ENCODE measurements at regions not wholly inside any gene's neighbourhood (a gene's known extent, or its start where the extent isn't known, plus 50 kb on each side); places are given as distances from the start of the nearest gene placed in this dataset.

DNA sequence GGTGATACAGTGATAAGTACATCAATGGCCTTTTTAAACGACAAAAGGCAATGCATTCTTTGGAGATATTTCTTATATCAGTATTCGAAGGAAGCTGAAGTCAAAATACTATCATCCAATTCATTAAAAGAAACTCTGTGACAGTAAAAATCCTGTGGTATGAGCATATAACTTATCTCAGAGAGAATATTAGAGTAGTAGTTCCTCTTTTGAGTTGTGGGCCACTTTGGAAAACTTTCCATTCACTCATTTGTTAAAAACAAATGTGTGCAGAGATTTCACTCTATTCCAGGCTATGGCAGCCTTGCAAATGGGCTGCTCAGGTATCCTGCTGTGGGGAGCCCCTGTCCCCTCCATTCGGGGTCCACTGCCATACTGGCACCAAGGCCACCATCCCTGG lies 55.3 kb upstream of the ZNF438 start:
- BruUV-seq (replicated peaks), result no TSS peak
- no peak for ATAC-seq
- Histone ChIP-seq H4K20me1 (ENCODE audit: insufficient read depth) (no peaks in the 10 kb centered on the region), H3K4me2 (ENCODE audit: low read length) (no peak overlapping the region), H3K9me3 (ENCODE audit: control insufficient read depth in 1 of 2, insufficient read depth in 1 of 2, low read depth in 1 of 2, low read length in 2 of 2) (no peaks in the 10 kb centered on the region), H3K27me3 (ENCODE audit: insufficient read depth, low read length) (no peaks in the 10 kb centered on the region), H3K4me3 (replicated peaks in 1 of 2; ENCODE audit: low read depth in 1 of 2, low read length in 2 of 2) (no peak overlapping the region), H2AFZ (ENCODE audit: low read depth, low read length, poor library complexity, severe bottlenecking) (no peak overlapping the region), H3K9ac (ENCODE audit: low read length) (no peak overlapping the region), H3K27ac (ENCODE audit: low read depth, low read length) (no peak overlapping the region), H3K4me1 (ENCODE audit: control insufficient read depth in 1 of 2, insufficient read depth in 2 of 2, low read length in 2 of 2) (peaks cover 0 to 7% of the 10 kb centered on the region in 2 experiments; a peak in 3 of 4 replicates), H3K9me2 (ENCODE audit: insufficient read depth) (no peaks in the 10 kb centered on the region; the same call in 1 of the 2 replicates), H3K36me3 (ENCODE audit: control insufficient read depth in 1 of 2, insufficient read depth in 2 of 2, low read length in 2 of 2) (no peaks in the 10 kb centered on the region), H3K79me2 (ENCODE audit: insufficient read depth, low read length) (no peaks in the 10 kb centered on the region)
- intact Hi-C loops (cut with micrococcal nuclease), result no loop called here
- ChIA-PET CTCF (no interaction called here), POLR2A (no interaction called here), RAD21 (ENCODE audit: low non-redundant PET in 1 of 2, low total read pairs in 2 of 2, uncharacterized antibody in 2 of 2, unreplicated experiment in 2 of 2) (no interaction called here)
- TF ChIP-seq, protein P1, sequence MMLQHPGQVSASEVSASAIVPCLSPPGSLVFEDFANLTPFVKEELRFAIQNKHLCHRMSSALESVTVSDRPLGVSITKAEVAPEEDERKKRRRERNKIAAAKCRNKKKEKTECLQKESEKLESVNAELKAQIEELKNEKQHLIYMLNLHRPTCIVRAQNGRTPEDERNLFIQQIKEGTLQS (IDR thresholded peaks at IDR 0.05), result no peak
- no peak for TF ChIP-seq SIN3A (IDR thresholded peaks at IDR 0.05; ENCODE audit: low read depth)
- no peak for TF ChIP-seq TCF7L2 (IDR thresholded peaks at IDR 0.05; ENCODE audit: borderline replicate concordance, extremely low read depth, insufficient read depth, insufficient read length)
- no peak for TF ChIP-seq EZH2phosphoT487 (IDR thresholded peaks at IDR 0.05; ENCODE audit: borderline replicate concordance)
- no peak for TF ChIP-seq YY1 (IDR thresholded peaks at IDR 0.05; ENCODE audit: extremely low read depth, insufficient replicate concordance, low read depth, low read length)
- no peak for TF ChIP-seq SP1 (IDR thresholded peaks at IDR 0.05; ENCODE audit: low read depth)
- TF ChIP-seq, protein P2, sequence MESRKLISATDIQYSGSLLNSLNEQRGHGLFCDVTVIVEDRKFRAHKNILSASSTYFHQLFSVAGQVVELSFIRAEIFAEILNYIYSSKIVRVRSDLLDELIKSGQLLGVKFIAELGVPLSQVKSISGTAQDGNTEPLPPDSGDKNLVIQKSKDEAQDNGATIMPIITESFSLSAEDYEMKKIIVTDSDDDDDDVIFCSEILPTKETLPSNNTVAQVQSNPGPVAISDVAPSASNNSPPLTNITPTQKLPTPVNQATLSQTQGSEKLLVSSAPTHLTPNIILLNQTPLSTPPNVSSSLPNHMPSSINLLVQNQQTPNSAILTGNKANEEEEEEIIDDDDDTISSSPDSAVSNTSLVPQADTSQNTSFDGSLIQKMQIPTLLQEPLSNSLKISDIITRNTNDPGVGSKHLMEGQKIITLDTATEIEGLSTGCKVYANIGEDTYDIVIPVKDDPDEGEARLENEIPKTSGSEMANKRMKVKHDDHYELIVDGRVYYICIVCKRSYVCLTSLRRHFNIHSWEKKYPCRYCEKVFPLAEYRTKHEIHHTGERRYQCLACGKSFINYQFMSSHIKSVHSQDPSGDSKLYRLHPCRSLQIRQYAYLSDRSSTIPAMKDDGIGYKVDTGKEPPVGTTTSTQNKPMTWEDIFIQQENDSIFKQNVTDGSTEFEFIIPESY (IDR thresholded peaks at IDR 0.05; ENCODE audit: extremely low read depth, insufficient replicate concordance, low read length), result no peak
- no peak for TF ChIP-seq ELF1 (IDR thresholded peaks at IDR 0.05; ENCODE audit: borderline replicate concordance, low read depth)
- no peak for TF ChIP-seq JUND (IDR thresholded peaks at IDR 0.05)
- TF ChIP-seq FOSL1 (IDR thresholded peaks at IDR 0.05; ENCODE audit: low read depth), result no peak
- TF ChIP-seq ZFX (IDR thresholded peaks at IDR 0.05), result no peak
- TF ChIP-seq RAD21 (IDR thresholded peaks at IDR 0.05; ENCODE audit: low read depth), result no peak
- TF ChIP-seq, protein P3, sequence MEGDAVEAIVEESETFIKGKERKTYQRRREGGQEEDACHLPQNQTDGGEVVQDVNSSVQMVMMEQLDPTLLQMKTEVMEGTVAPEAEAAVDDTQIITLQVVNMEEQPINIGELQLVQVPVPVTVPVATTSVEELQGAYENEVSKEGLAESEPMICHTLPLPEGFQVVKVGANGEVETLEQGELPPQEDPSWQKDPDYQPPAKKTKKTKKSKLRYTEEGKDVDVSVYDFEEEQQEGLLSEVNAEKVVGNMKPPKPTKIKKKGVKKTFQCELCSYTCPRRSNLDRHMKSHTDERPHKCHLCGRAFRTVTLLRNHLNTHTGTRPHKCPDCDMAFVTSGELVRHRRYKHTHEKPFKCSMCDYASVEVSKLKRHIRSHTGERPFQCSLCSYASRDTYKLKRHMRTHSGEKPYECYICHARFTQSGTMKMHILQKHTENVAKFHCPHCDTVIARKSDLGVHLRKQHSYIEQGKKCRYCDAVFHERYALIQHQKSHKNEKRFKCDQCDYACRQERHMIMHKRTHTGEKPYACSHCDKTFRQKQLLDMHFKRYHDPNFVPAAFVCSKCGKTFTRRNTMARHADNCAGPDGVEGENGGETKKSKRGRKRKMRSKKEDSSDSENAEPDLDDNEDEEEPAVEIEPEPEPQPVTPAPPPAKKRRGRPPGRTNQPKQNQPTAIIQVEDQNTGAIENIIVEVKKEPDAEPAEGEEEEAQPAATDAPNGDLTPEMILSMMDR (IDR thresholded peaks at IDR 0.05 in 2 of 3, conservative IDR thresholded peaks at IDR 0.05 in 1 of 3; ENCODE audit: borderline replicate concordance in 1 of 3, insufficient read depth in 1 of 3, low read depth in 2 of 3, low read length in 2 of 3), result no peak
- TF ChIP-seq POLR2A (IDR thresholded peaks at IDR 0.05; ENCODE audit: borderline replicate concordance, extremely low read depth, insufficient read depth, insufficient read length), result no peak
- TF ChIP-seq EGR1 (IDR thresholded peaks at IDR 0.05; ENCODE audit: low read depth), result no peak
- TF ChIP-seq ZNF274 (IDR thresholded peaks at IDR 0.05; ENCODE audit: low read depth, low read length), result no peak
- TF ChIP-seq EZH2 (IDR thresholded peaks at IDR 0.05), result no peak
- TF ChIP-seq, protein P4, sequence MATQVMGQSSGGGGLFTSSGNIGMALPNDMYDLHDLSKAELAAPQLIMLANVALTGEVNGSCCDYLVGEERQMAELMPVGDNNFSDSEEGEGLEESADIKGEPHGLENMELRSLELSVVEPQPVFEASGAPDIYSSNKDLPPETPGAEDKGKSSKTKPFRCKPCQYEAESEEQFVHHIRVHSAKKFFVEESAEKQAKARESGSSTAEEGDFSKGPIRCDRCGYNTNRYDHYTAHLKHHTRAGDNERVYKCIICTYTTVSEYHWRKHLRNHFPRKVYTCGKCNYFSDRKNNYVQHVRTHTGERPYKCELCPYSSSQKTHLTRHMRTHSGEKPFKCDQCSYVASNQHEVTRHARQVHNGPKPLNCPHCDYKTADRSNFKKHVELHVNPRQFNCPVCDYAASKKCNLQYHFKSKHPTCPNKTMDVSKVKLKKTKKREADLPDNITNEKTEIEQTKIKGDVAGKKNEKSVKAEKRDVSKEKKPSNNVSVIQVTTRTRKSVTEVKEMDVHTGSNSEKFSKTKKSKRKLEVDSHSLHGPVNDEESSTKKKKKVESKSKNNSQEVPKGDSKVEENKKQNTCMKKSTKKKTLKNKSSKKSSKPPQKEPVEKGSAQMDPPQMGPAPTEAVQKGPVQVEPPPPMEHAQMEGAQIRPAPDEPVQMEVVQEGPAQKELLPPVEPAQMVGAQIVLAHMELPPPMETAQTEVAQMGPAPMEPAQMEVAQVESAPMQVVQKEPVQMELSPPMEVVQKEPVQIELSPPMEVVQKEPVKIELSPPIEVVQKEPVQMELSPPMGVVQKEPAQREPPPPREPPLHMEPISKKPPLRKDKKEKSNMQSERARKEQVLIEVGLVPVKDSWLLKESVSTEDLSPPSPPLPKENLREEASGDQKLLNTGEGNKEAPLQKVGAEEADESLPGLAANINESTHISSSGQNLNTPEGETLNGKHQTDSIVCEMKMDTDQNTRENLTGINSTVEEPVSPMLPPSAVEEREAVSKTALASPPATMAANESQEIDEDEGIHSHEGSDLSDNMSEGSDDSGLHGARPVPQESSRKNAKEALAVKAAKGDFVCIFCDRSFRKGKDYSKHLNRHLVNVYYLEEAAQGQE (IDR thresholded peaks at IDR 0.05; ENCODE audit: low read depth), result no peak
- TF ChIP-seq CEBPB (IDR thresholded peaks at IDR 0.05; ENCODE audit: low read depth), result no peak
- DNase-seq (ENCODE audit: low read depth, low spot score), result no peak
